ENCODE measurements at regions not wholly inside any gene's neighbourhood (a gene's known extent, or its start where the extent isn't known, plus 50 kb on each side); places are given as distances from the start of the nearest gene placed in this dataset.

DNA sequence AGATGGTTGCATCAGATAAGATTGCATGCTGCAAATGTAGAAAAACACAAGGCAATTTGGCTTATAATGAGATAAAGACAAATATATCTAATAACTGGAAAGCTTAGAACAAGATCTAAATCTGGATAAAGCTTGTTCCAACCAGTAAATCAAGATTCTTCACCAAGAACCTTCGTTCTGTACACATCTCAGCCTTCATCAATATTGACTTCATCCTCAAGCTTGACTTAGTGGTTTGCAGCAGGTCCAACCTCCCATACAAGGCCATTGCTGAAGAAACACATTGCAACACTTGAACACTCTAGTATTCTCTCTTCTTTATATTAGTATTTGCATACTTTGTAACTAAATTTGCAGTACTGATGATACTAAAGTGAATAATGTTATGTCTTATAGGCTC, 407.6 kb downstream of the TLL1 start:
- H3K27ac ChIP-seq (ENCODE audit: extremely low read depth, low read depth, low read length), result no peak overlapping the region
- H3K9ac ChIP-seq (ENCODE audit: insufficient read depth in 1 of 2, low read depth in 2 of 2, low read length in 2 of 2), result no peak overlapping the region
- no peaks in the 10 kb centered on the region for H4K20me1 ChIP-seq (replicated peaks; ENCODE audit: control insufficient read depth, insufficient read depth, low read length)
- CTCF ChIA-PET (ENCODE audit: low intra/inter-chr PET ratio), result no interaction called here
- TF ChIP-seq CHCHD3 (CRISPR knock-in tag; IDR thresholded peaks at IDR 0.05) (no peak), PCBP1 (IDR thresholded peaks at IDR 0.05; ENCODE audit: low read depth, low read length, poor library complexity, severe bottlenecking) (no peak), ZNF785 (CRISPR knock-in tag; IDR thresholded peaks at IDR 0.05) (no peak), ZNF311 (CRISPR knock-in tag; IDR thresholded peaks at IDR 0.05) (no peak), ZZZ3 (IDR thresholded peaks at IDR 0.05) (no peak), ARHGAP35 (IDR thresholded peaks at IDR 0.05; ENCODE audit: partially characterized antibody) (no peak), GATAD2A (IDR thresholded peaks at IDR 0.05) (no peak), ZNF778 (CRISPR knock-in tag; IDR thresholded peaks at IDR 0.05) (no peak), TAF7 (tag; IDR thresholded peaks at IDR 0.05) (no peak), HCFC1 (IDR thresholded peaks at IDR 0.05; ENCODE audit: low read depth, low read length) (no peak), MYC (IDR thresholded peaks at IDR 0.05; ENCODE audit: low read depth, low read length) (no peak), MYC (CRISPR knock-in tag; IDR thresholded peaks at IDR 0.05; ENCODE audit: borderline replicate concordance, low read depth) (no peak), CREB1 (IDR thresholded peaks at IDR 0.05) (no peak), CREB1 (CRISPR knock-in tag; IDR thresholded peaks at IDR 0.05) (no peak), CHD1 (IDR thresholded peaks at IDR 0.05; ENCODE audit: low read length) (no peak), SRSF3 (IDR thresholded peaks at IDR 0.05; ENCODE audit: insufficient read depth, low read length) (no peak), DMBX1 (CRISPR knock-in tag; IDR thresholded peaks at IDR 0.05; ENCODE audit: borderline replicate concordance) (no peak)
- TF ChIP-seq, protein P1, sequence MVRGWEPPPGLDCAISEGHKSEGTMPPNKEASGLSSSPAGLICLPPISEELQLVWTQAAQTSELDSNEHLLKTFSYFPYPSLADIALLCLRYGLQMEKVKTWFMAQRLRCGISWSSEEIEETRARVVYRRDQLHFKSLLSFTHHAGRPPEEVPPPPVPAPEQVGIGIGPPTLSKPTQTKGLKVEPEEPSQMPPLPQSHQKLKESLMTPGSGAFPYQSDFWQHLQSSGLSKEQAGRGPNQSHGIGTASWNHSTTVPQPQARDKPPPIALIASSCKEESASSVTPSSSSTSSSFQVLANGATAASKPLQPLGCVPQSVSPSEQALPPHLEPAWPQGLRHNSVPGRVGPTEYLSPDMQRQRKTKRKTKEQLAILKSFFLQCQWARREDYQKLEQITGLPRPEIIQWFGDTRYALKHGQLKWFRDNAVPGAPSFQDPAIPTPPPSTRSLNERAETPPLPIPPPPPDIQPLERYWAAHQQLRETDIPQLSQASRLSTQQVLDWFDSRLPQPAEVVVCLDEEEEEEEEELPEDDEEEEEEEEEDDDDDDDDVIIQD (CRISPR knock-in tag; IDR thresholded peaks at IDR 0.05), result no peak
- TF ChIP-seq, protein P2, sequence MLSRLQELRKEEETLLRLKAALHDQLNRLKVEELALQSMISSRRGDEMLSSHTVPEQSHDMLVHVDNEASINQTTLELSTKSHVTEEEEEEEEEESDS (CRISPR knock-in tag; IDR thresholded peaks at IDR 0.05), result no peak
- intact Hi-C loops (cut with micrococcal nuclease) (no loop called here), in situ Hi-C loops (cut with MboI) (no loop called here)
- no peaks in the 10 kb centered on the region for H3K4me1 ChIP-seq (replicated peaks in 1 of 2; ENCODE audit: control insufficient read depth in 2 of 2, insufficient read depth in 2 of 2, low read length in 2 of 2)
- DNase-seq (ENCODE audit: extremely low read depth in 1 of 4, low spot score in 3 of 4) (no peak), FAIRE-seq (no peak), ATAC-seq (no peak)
- H3K36me3 ChIP-seq (ENCODE audit: control insufficient read depth, insufficient read depth, low read length), result no peaks in the 10 kb centered on the region
- H3K9me1 ChIP-seq (ENCODE audit: control insufficient read depth, insufficient read depth, low read length), result no peaks in the 10 kb centered on the region
- H2AFZ ChIP-seq (ENCODE audit: low read depth, low read length), result no peak overlapping the region
- H3K9me3 ChIP-seq (replicated peaks; ENCODE audit: control insufficient read depth, insufficient read depth, low read depth, low read length), result no peaks in the 10 kb centered on the region; the same call in 1 of the 2 replicates
- BruUV-seq (replicated peaks), result no TSS peak
- H3K4me3 ChIP-seq, result no peak overlapping the region
- H3K4me2 ChIP-seq (ENCODE audit: insufficient read depth, low read length), result no peak overlapping the region
- H3K79me2 ChIP-seq (ENCODE audit: control insufficient read depth, insufficient read depth, low read length), result no peaks in the 10 kb centered on the region
- H3K27me3 ChIP-seq (ENCODE audit: control insufficient read depth in 2 of 2, insufficient read depth in 2 of 2, low read length in 2 of 2), result no peaks in the 10 kb centered on the region
- 0% methylated on average over 1 of the region's 1 CpG for WGBS (ENCODE audit: insufficient coverage, low coverage, missing lambda C conversion rate)
- POLR2A ChIA-PET, result no interaction called here
